ENCODE measurements at regions not wholly inside any gene's neighbourhood (a gene's known extent, or its start where the extent isn't known, plus 50 kb on each side); places are given as distances from the start of the nearest gene placed in this dataset.

GRCh38 chr7:25305831-25306230 lies 77.5 kb upstream of the NPVF start:
- TF ChIP-seq CTCF (conservative IDR thresholded peaks at IDR 0.05; ENCODE audit: low read depth, low read length): no peak
- TF ChIP-seq EZH2 (IDR thresholded peaks at IDR 0.05; ENCODE audit: low read length, unreplicated experiment): no peak
- TF ChIP-seq EZH2phosphoT487 (IDR thresholded peaks at IDR 0.05; ENCODE audit: borderline replicate concordance, low read length): no peak

All from PC-3 (cell line).